Adrenal gland (tissue), 5 donors: ENCODE measurements at regions not wholly inside any gene's neighbourhood (a gene's known extent, or its start where the extent isn't known, plus 50 kb on each side); places are given as distances from the start of the nearest gene placed in this dataset.

ENCODE experiments used
- POLR2A ChIP-seq, 2 donors: fragments of 450-650 bp; IDR thresholded peaks; one replicate each; pipeline ENCODE4 v1.6.1; 2017; ENCODE audit warnings: antibody characterized with exemption in 2 of 2, mild to moderate bottlenecking in 2 of 2, moderate library complexity in 1 of 2
- TF ChIP-seq, protein P1 (sequence below), 6 experiments: fragments of 450-650 bp in 4 of 6; fragments of 200-600 bp in 2 of 6; sonication (generic) in 1 of 6; IDR thresholded peaks; 1 replicate in 5 of 6; 2 replicates in 1 of 6; pipeline versions ENCODE4 v1.5.1 to v1.8.0; 2016 to 2021; ENCODE audit warnings: antibody characterized with exemption in 6 of 6, mild to moderate bottlenecking in 2 of 6, moderate library complexity in 1 of 6
- donor health status: DM: no; HTN: no; CAD: no.

DNA sequence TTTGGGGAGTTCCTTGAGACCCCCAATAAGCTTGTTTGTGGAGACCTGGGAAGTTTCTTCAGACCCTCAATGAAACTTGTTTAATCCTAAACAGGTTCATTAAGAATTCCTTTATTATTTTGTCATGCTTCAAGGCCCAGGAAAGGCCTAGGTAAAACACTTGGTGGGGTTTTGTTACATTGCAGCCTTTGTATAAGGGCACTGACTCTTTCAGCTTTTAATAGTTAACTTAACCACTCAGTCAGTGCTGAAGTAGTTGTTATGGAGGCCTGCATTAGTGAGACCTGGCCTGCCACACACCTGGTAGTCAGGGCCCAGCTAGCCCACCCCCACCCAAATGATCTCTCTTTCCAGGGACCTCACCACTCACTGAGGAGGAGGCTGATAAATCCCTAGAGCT lies 103.7 kb downstream of the FCRL5 start:
- TF ChIP-seq, protein P1, sequence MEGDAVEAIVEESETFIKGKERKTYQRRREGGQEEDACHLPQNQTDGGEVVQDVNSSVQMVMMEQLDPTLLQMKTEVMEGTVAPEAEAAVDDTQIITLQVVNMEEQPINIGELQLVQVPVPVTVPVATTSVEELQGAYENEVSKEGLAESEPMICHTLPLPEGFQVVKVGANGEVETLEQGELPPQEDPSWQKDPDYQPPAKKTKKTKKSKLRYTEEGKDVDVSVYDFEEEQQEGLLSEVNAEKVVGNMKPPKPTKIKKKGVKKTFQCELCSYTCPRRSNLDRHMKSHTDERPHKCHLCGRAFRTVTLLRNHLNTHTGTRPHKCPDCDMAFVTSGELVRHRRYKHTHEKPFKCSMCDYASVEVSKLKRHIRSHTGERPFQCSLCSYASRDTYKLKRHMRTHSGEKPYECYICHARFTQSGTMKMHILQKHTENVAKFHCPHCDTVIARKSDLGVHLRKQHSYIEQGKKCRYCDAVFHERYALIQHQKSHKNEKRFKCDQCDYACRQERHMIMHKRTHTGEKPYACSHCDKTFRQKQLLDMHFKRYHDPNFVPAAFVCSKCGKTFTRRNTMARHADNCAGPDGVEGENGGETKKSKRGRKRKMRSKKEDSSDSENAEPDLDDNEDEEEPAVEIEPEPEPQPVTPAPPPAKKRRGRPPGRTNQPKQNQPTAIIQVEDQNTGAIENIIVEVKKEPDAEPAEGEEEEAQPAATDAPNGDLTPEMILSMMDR (IDR thresholded peaks at IDR 0.05), result no peak
- TF ChIP-seq POLR2A (IDR thresholded peaks at IDR 0.05), result no peak
